ENCODE measurements at regions not wholly inside any gene's neighbourhood (a gene's known extent, or its start where the extent isn't known, plus 50 kb on each side); places are given as distances from the start of the nearest gene placed in this dataset.

DNA sequence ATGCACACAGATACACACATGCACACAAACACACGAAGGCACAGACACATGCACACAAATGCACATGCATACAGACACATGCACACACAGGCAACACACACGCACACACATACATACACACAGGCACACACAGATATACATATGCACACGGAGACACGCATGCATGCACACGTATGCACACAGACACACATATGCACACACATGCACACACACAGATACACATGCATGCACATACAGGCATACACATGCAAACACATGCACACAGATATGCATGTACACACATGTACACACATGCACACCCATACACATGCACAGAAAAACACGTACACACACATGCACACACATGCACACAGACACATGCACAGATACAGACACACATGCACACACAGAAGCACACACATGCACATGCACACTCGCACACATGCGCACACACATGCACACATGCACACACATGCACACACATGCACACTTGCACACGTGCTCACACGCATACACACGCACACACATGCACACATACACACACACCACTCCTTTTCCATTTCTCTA lies 70.8 kb upstream of the ALDH3B2 start:
- TF ChIP-seq CTCF (IDR thresholded peaks at IDR 0.05) (no peak), POLR2A (IDR thresholded peaks at IDR 0.05) (no peak)
